ENCODE measurements at regions not wholly inside any gene's neighbourhood (a gene's known extent, or its start where the extent isn't known, plus 50 kb on each side); places are given as distances from the start of the nearest gene placed in this dataset.

- H3K9ac ChIP-seq (ENCODE audit: control insufficient read depth, insufficient read depth, low read length), result no peak overlapping the region
- 0% methylated on average over 3 of the region's 3 CpGs for WGBS (ENCODE audit: insufficient coverage, insufficient replicate concordance, low lambda C conversion rate, missing lambda C conversion rate)
- POLR2A ChIA-PET, result no interaction called here
- H3K27me3 ChIP-seq (replicated peaks in 1 of 2; ENCODE audit: control insufficient read depth in 2 of 2, insufficient read depth in 2 of 2, low read length in 1 of 2), result no peaks in the 10 kb centered on the region
- FAIRE-seq (no peak), ATAC-seq (no peak), DNase-seq (ENCODE audit: low read depth, low spot score) (no peak)
- no peaks in the 10 kb centered on the region for H3K9me3 ChIP-seq (replicated peaks; ENCODE audit: control insufficient read depth, insufficient read depth, low read length)
- RAD21 ChIA-PET (ENCODE audit: unreplicated experiment), result no interaction called here
- no peaks in the 10 kb centered on the region for H4K20me1 ChIP-seq (ENCODE audit: control insufficient read depth, insufficient read depth)
- in situ Hi-C loops (cut with MboI) (no loop called here), intact Hi-C loops (cut with micrococcal nuclease; ENCODE audit: unreplicated experiment) (no loop called here)
- H3K27ac ChIP-seq (ENCODE audit: control insufficient read depth, insufficient read depth), result no peak overlapping the region
- no peak overlapping the region for H2AFZ ChIP-seq (ENCODE audit: control insufficient read depth, low read depth, low read length)
- H3K4me3 ChIP-seq, result no peak overlapping the region
- no peaks in the 10 kb centered on the region for H3K36me3 ChIP-seq (ENCODE audit: control insufficient read depth in 2 of 2, insufficient read depth in 2 of 2, low read length in 1 of 2)
- no TSS peak for BruUV-seq (replicated peaks)
- H3K4me1 ChIP-seq (ENCODE audit: control insufficient read depth, insufficient read depth, low read length), result no peaks in the 10 kb centered on the region
- CTCF ChIA-PET, result no interaction called here
- SMC1A ChIA-PET (ENCODE audit: uncharacterized antibody, unreplicated experiment), result no interaction called here
- no peaks in the 10 kb centered on the region for H3K79me2 ChIP-seq (ENCODE audit: control insufficient read depth, insufficient read depth, low read length)
- no peak overlapping the region for H3K4me2 ChIP-seq (ENCODE audit: control insufficient read depth, insufficient read depth)
- TF ChIP-seq FOXK2 (IDR thresholded peaks at IDR 0.05) (no peak), CBFB (IDR thresholded peaks at IDR 0.05; ENCODE audit: low read depth) (no peak), BRCA1 (IDR thresholded peaks at IDR 0.05; ENCODE audit: low read depth, low read length) (no peak), HDGF (IDR thresholded peaks at IDR 0.05) (no peak), NFYA (IDR thresholded peaks at IDR 0.05; ENCODE audit: borderline replicate concordance, low read depth, low read length) (no peak), HCFC1 (IDR thresholded peaks at IDR 0.05; ENCODE audit: low read length) (no peak), HDAC6 (IDR thresholded peaks at IDR 0.05; ENCODE audit: unreplicated experiment) (no peak), CEBPZ (IDR thresholded peaks at IDR 0.05; ENCODE audit: low read depth, low read length) (no peak), IRF4 (IDR thresholded peaks at IDR 0.05; ENCODE audit: low read depth, low read length) (no peak), SMAD1 (IDR thresholded peaks at IDR 0.05; ENCODE audit: low read depth, partially characterized antibody) (no peak), E4F1 (IDR thresholded peaks at IDR 0.05; ENCODE audit: borderline replicate concordance, partially characterized antibody) (no peak), SPI1 (IDR thresholded peaks at IDR 0.05; ENCODE audit: borderline replicate concordance, insufficient read depth, low read depth, low read length) (no peak), ZNF592 (IDR thresholded peaks at IDR 0.05) (no peak)
- TF ChIP-seq, protein P1, sequence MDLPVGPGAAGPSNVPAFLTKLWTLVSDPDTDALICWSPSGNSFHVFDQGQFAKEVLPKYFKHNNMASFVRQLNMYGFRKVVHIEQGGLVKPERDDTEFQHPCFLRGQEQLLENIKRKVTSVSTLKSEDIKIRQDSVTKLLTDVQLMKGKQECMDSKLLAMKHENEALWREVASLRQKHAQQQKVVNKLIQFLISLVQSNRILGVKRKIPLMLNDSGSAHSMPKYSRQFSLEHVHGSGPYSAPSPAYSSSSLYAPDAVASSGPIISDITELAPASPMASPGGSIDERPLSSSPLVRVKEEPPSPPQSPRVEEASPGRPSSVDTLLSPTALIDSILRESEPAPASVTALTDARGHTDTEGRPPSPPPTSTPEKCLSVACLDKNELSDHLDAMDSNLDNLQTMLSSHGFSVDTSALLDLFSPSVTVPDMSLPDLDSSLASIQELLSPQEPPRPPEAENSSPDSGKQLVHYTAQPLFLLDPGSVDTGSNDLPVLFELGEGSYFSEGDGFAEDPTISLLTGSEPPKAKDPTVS (IDR thresholded peaks at IDR 0.05; ENCODE audit: low read depth, low read length), result no peak
Observed at GRCh38 chr1:98221923-98222322, 301.1 kb upstream of the DPYD start.

All from GM12878 (cell line).